ENCODE measurements at regions not wholly inside any gene's neighbourhood (a gene's known extent, or its start where the extent isn't known, plus 50 kb on each side); places are given as distances from the start of the nearest gene placed in this dataset.

DNA sequence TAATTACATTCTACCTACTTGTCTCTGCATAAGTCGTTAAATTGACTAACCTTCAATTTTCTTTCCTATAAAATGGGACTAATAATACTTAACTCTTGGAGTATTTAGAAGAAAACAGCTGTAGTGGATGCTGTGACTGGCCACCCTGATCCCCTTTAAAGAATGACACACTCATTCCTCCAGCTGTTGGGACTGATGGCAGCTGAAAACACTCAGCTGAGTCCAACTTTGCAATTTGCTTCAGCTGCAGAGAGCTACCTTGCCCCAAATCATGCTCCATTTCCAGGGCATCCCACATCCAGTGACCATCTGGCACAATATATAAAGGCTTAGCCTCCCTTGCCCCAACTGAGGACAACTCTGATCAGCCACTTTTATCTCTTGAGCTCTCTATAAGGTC, 89.1 kb downstream of the MID1IP1 start:
- no peak for DNase-seq

GRCh38 chrX:38890963-38891362, 89.7 kb downstream of the MID1IP1 start:
- DNase-seq = no peak

- DNase-seq = peak; percentile 34
These were observed 90.6 kb downstream of the MID1IP1 start for GRCh38 chrX:38891641-38892413.

GRCh38 chrX:38893441-38893840, 92.2 kb downstream of the MID1IP1 start:
- no peak for DNase-seq

DNA sequence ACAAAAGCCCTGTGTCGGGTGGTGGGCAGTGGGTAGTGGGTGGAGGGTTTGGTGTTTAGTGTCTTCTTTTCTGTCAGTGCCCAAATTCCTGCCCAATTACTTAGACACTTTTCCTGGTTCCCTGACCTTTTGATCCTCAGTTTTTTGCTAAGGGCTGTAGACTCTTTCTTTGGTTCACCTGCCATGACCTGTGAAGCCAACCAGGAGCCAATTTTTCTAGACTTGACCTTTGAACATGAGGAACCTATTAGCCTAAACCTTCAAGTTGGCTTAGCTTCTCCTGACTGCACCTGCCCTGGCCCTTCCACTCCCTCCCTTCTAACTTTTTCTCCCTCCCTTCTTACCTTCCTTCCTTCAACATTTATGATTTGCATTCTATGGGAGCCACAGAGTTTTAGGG, 94.5 kb downstream of the MID1IP1 start:
- DNase-seq = no peak

DNA sequence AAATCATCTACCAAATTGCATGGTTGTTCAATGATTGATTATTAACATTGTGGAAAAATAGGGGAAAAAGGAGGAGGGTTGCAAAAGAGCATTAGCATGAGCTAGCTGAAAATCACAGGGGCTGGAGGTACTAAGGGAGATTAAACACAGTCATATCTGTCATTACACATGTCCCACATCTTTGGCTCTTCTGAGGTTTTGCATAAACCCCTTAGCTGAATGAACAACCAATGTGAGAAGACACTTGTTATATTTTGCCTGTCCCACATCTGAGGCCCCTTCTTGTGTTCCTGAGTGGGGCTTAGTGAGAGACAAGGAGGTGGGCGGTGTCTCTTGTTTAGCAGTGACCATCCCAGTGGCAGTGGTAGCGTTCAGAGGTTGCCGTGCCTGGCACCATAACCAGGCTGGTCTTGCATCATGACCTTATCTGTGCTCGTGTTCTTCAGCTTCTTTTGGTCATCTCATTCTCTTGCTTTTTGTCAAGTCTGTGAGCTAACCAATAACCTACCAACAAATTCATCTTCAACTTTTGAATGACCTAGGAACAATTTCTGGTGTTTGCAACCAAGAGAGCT, 95.6 kb downstream of the MID1IP1 start:
- DNase-seq = no peak

DNA sequence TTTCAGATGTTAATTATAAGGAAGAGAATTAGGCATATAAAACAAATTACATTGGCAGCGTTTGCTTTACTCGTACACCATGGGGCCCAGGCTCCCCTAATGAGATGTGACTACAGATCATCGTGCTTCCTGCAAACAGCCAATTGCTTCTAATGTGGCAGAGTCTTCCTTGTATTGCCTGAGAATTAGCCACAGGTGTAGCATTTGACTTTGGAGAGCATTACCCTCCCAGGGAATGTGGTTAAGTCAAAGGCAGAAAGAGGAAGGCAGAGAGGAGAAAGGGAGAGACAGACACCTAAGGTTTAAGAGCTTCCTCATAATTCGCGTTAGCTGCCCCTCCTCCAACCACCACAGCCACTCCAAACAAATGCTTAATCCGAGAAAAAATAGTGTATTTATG, 97.0 kb downstream of the MID1IP1 start:
- DNase-seq = no peak

DNA sequence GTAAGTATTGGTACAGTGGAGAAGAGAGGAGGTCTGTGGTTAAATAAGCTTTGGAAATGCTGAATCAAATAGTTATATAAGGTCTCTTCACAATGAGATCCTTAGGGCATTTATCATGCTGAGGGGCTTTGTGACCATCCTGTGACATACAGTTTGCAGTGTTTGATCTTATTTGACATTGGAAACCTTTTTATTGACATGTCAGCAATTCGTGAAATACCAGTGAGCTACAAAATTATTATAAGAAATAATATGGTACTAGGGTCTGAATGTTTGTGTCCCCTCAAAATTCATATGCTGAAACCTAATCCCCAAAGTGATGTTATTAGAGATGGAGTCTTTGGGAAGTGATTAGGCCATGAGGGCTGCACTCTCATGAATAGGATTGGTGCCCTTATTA, 98.4 kb downstream of the MID1IP1 start:
- no peak for DNase-seq

- DNase-seq = no peak
These were observed 99.5 kb downstream of the MID1IP1 start for GRCh38 chrX:38900719-38901118.

DNA sequence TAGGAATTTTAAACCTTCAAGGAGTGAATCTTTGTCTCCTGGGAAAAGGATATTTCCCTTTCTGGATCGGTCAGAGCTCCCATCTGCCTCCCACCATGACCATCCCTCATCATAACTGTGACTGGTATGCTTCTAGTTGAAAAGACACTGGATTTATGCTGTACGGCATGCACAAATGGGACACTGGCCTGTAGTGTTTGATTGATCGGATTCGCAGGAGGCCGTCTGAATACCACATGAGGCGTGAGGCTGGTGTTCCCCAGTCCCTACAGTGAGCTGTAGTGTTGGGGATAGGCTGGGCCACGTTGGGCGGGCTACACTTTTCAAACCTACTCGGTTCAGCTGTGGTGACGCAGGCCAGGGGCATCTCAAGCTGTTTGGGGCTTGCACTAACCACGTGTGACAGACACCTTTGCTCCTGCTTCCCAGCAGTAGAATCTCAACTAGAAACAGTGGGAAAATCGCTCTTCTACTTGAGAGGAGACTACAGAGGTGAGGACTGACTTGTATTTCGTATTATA, 101.8 kb downstream of the MID1IP1 start:
- DNase-seq = no peak

GRCh38 chrX:38916801-38917200, 115.5 kb downstream of the MID1IP1 start:
- no peak for DNase-seq

DNA sequence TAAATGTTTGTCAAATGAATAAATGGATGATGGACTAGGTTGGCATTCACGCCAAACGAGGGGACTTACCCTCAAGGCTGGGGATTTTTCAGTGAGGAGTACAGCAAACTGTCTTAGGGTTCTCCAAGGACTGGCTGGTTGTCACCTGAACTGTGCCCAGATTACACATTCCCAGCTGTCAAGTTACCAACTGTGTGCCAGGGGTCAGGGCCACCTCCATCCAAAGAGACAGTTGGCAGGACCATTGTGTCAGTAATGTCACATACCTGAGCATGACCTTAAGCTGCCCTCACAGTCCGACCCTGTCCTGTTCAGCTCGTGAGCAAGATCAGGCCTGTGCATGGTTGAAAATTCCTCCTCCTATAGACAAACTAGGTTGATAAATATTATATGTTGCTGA, 116.7 kb downstream of the MID1IP1 start:
- no peak for DNase-seq

GRCh38 chrX:38919202-38919601, 117.9 kb downstream of the MID1IP1 start:
- no peak for DNase-seq

DNA sequence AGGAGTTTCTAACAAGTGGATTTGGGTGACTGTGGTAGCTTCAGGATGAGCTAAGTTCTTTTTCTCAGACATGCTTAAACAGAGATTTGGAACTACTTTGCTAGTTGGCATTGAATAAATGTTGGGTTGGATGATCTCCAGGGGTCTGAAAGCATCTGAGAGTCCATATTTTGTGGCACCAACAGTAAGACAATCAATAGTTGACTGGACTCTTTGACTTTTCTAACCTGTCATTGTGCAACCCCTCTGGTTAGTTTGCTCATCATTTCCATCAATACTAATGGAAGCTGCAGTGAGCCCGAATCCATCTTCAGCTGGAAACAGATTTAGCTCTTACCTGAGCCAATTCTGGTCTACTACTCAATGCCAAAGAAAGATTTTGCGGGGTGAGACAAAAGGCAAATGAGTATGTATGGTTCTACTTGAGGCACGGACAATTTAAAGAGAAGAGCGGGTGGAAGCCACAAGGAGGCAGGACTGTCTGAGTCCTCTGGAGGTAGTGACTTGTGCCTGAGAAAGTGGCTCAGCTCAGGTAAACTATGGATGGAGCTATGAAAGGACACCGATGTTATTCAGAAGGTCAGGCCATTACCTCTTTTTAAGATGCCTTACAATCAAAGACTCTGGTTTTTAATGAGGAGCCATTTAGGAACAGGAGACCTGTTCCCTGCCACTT, 118.7 kb downstream of the MID1IP1 start:
- no peak for DNase-seq

DNA sequence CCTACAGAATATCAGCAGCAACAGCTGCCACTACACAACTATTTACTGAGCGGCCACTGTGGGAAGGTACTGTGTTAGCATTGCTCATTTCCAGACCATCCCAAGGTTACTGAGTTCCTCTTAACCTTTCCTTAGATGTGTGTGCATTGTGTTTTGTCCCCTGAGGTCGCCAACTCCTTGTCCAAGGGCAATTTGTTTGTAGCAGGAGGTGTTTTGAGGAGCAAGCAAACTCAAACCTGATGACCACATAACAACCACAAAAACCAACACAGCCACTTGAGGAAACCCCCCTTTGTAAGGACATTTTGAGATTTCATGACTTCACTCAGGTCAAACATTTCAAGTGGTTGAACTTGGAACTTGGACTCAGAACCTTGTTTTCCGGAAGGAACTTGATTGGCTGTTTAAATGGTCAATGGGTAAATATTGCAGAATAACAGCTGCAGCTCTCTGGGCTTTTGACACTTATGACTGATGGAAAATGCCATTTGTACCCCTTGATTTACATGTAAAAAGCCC, 122.3 kb downstream of the MID1IP1 start:
- DNase-seq = no peak

- DNase-seq = no peak
These were observed 126.3 kb downstream of the MID1IP1 start for GRCh38 chrX:38927592-38927991.

DNA sequence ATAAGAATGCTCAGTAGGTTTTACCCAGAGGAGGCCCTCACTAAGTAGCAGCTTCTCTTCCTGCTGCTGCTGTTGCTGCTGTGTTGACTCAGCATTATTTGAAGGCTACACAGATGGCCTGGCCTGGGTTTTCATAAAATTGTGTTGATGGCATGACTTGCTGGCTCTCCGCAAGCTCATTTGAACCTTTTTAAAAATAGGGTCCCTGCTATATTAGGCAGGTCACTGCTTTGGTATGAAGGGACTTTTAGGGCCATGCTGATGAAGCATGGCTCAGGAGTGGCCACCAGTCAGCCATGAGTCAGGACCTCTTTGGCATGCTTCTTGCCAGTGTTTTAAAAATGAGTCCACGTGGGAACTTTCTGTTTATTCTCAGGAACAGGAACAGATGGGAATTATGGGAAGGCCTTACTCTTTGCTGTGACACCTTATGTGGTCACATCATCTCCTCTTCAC, 128.7 kb downstream of the MID1IP1 start:
- DNase-seq = no peak

- no peak for DNase-seq
These were observed 129.2 kb downstream of the MID1IP1 start for GRCh38 chrX:38930474-38930873.

GRCh38 chrX:38935561-38935960, 134.3 kb downstream of the MID1IP1 start:
- no peak for DNase-seq

GRCh38 chrX:38937400-38937799, 136.1 kb downstream of the MID1IP1 start:
- no peak for DNase-seq

DNA sequence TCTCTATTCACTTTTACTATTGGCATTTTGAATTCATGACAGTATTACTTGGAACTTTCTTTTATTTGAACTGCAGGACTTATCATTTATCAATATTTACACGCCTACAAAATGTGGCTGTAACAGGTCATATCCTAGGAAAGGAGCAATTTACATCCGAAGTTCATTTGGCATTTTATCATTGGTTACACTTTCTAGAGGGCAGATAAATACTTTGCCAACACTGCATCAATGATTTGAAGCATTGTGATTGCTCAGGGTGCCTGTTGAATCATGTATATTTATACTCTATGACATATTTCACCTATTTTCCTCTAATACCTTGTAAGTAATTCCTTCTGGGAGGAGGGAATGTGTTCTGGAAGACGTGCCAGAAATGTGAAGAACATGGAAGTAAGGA, 136.7 kb downstream of the MID1IP1 start:
- DNase-seq = no peak

DNA sequence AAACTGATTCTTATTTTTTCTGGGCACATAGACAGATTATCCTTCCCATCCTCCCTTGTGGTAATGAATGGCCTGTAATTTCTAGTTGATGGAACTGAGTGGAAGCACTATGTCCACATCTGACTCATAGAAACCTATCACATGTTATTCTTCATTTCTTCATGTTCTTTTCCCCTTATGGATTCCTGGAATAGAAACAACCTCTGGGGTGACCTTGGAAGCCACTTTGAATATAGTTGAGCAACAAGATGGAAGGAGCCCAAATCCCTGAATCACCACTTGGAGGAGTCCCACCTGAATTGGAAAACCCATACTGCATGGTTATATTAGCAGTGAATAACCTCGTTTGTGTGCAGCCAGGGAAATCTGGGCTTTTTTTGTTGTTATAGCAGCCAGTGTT, 137.8 kb downstream of the MID1IP1 start:
- DNase-seq = no peak

- DNase-seq = no peak
These were observed 139.3 kb downstream of the MID1IP1 start for GRCh38 chrX:38940547-38940946.

- no peak for DNase-seq
These were observed 140.4 kb downstream of the MID1IP1 start for GRCh38 chrX:38941675-38942074.
